Thoracic aorta (tissue), 2 donors: ENCODE measurements at regions not wholly inside any gene's neighbourhood (a gene's known extent, or its start where the extent isn't known, plus 50 kb on each side); places are given as distances from the start of the nearest gene placed in this dataset.

ENCODE experiments used
- ATAC-seq: fragments of 150-250 bp; one replicate; pipeline ENCODE4 v1.8.0; 2017; ENCODE audit warnings: low read depth; ENCODE audit not compliant: insufficient number of reproducible peaks, low FRiP score
- DNase-seq: peaks from one replicate; pipeline ENCODE4 v3.0.0-alpha.2; 2020; ENCODE audit warnings: low spot score
- H3K27ac ChIP-seq, 2 donors: fragments of 200-600 bp; sonication (generic); 1 replicate in 1 of 2; 2 replicates in 1 of 2; pipeline ENCODE4 v1.5.1; 2016; ENCODE audit warnings: mild to moderate bottlenecking in 2 of 2, moderate library complexity in 2 of 2
- H3K27me3 ChIP-seq: fragments of 200-600 bp; sonication (generic); replicated peaks from 2 replicates; pipeline ENCODE4 v1.6.0; 2016; ENCODE audit warnings: mild to moderate bottlenecking; ENCODE audit not compliant: insufficient read depth
- H3K36me3 ChIP-seq: fragments of 200-600 bp; sonication (generic); one replicate; pipeline ENCODE4 v1.5.1; 2016
- H3K4me1 ChIP-seq, 2 donors: fragments of 200-600 bp; sonication (generic); 1 replicate in 1 of 2; 2 replicates in 1 of 2; pipeline versions ENCODE4 v1.5.1 to v1.6.0; 2016; ENCODE audit warnings: low read depth in 2 of 2, mild to moderate bottlenecking in 1 of 2; ENCODE audit not compliant: control insufficient read depth in 1 of 2
- H3K4me3 ChIP-seq: fragments of 200-600 bp; sonication (generic); 2 replicates; pipeline ENCODE4 v1.5.1; 2016; ENCODE audit warnings: mild to moderate bottlenecking
- H3K9me3 ChIP-seq: fragments of 200-600 bp; sonication (generic); 2 replicates; pipeline ENCODE4 v1.5.1; 2016
- TF ChIP-seq, protein P1 (sequence below): fragments of 200-600 bp; sonication (generic); IDR thresholded peaks from one replicate; pipeline ENCODE4 v1.5.1; 2019; ENCODE audit warnings: antibody characterized with exemption

DNA sequence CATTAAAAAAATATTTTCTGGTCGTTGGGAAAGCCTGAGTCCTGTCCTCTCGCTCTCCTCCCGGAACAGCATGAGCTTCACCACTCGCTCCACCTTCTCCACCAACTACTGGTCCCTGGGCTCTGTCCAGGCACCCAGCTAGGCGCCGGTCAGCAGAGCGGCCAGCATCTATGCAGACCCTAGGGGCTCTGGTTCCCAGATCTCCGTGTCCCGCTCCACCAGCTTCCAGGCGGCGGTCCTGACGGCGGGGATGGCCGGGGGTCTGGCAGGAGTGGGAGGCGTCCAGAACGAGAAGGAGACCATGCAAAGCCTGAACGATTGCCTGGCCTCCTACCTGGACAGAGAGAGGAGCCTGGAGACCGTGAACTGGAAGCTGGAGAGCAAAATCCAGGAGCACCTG is 807.2 kb upstream of the NDST4 start:
- Histone ChIP-seq H3K27ac (no peak overlapping the region), H3K36me3 (no peaks in the 10 kb centered on the region), H3K27me3 (no peaks in the 10 kb centered on the region), H3K4me1 (no peaks in the 10 kb centered on the region), H3K9me3 (no peaks in the 10 kb centered on the region), H3K4me3 (no peak overlapping the region)
- TF ChIP-seq, protein P1, sequence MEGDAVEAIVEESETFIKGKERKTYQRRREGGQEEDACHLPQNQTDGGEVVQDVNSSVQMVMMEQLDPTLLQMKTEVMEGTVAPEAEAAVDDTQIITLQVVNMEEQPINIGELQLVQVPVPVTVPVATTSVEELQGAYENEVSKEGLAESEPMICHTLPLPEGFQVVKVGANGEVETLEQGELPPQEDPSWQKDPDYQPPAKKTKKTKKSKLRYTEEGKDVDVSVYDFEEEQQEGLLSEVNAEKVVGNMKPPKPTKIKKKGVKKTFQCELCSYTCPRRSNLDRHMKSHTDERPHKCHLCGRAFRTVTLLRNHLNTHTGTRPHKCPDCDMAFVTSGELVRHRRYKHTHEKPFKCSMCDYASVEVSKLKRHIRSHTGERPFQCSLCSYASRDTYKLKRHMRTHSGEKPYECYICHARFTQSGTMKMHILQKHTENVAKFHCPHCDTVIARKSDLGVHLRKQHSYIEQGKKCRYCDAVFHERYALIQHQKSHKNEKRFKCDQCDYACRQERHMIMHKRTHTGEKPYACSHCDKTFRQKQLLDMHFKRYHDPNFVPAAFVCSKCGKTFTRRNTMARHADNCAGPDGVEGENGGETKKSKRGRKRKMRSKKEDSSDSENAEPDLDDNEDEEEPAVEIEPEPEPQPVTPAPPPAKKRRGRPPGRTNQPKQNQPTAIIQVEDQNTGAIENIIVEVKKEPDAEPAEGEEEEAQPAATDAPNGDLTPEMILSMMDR: no peak
- ATAC-seq: no peak
- DNase-seq: no peak

DNA sequence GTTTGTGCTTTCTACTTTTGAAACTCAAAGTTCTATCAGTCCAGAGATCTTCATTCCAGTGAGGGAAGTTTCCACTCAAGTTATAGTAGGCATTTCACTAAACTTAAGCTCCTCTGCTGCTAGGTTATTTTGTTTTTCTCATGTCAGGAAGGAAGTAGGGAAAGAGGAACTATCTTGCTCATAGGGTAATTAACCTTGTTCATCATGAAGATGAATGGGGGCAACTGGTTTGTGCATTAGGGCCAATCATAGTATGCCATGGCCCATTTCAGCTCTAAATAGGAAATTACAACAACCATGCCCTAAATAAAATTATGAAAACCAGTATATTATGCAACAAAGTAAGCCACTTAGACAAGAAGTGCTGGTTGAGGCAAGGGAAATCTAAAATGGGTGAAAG is 804.7 kb upstream of the NDST4 start:
- Histone ChIP-seq H3K9me3 (no peaks in the 10 kb centered on the region), H3K27me3 (no peaks in the 10 kb centered on the region), H3K36me3 (no peaks in the 10 kb centered on the region), H3K27ac (no peak overlapping the region), H3K4me1 (no peaks in the 10 kb centered on the region), H3K4me3 (no peak overlapping the region)
- ATAC-seq (no peak), DNase-seq (no peak)
- TF ChIP-seq, protein P1: no peak

DNA sequence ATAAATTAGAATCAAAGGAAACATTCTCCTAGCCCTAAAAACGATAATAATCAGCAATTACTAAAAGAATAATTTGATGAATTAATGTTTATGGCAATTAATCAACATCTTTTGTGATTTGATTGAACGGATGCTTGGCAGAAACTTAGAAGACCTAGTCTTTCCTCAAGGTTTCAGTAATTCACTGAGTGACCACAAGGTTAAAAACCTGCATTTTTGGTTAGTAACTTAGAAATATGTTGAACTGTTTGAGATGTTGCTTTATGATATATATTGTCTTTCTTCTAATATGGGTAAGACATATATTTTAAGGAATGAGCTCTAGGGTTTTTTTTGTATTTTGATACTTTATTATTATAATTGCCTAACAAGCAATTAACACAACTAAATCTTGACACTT is 793.0 kb upstream of the NDST4 start:
- no peak overlapping the region for H3K27ac ChIP-seq
- H3K4me3 ChIP-seq: no peak overlapping the region
- no peaks in the 10 kb centered on the region for H3K4me1 ChIP-seq
- DNase-seq: no peak
- no peaks in the 10 kb centered on the region for H3K27me3 ChIP-seq
- ATAC-seq: no peak
- TF ChIP-seq, protein P1: no peak
- no peaks in the 10 kb centered on the region for H3K9me3 ChIP-seq
- no peaks in the 10 kb centered on the region for H3K36me3 ChIP-seq

DNA sequence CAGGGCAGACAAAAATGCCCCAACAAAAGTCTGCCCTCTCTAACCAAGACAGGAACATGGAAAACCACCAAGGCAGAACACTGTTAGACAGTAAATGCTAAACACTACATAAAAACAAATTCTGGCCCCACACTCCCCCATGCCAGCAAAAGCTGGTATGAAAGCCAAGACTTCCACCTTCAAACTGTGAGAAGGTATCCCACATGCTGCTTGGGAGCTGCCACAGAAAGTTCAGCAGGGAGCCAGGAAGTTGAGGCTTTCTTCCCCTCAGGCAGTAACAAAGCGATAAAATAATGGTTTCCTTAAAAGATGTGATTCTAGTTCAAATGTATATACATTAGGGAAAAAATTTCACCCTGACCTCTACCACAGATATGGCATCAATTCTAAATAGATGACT is 770.4 kb upstream of the NDST4 start:
- no peak overlapping the region for H3K27ac ChIP-seq
- H3K27me3 ChIP-seq: no peaks in the 10 kb centered on the region
- no peaks in the 10 kb centered on the region for H3K9me3 ChIP-seq
- H3K4me3 ChIP-seq: no peak overlapping the region
- no peaks in the 10 kb centered on the region for H3K36me3 ChIP-seq
- ATAC-seq (no peak), DNase-seq (no peak)
- no peaks in the 10 kb centered on the region for H3K4me1 ChIP-seq
- TF ChIP-seq, protein P1: no peak

DNA sequence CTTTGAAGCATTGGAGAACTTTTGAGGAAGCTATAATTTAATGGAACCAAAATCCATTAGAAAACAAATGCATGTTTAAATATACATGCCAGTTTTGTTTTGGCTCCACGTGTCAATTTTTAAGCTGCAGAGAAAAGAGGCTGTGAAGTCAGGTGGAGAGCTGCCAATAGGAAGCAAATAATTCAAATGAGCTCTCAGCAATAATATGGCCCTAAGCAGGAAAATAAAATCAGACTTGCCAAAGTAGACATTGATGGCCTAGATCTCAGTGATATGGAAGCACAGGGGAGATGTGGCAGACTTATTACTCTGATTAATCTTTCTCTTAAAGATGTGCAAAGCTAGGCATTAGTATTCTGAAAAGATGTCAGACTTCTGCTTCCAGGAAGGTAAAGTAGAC is 769.8 kb upstream of the NDST4 start:
- H3K27me3 ChIP-seq: no peaks in the 10 kb centered on the region
- no peaks in the 10 kb centered on the region for H3K36me3 ChIP-seq
- no peak overlapping the region for H3K27ac ChIP-seq
- DNase-seq (no peak), ATAC-seq (no peak)
- no peaks in the 10 kb centered on the region for H3K4me1 ChIP-seq
- TF ChIP-seq, protein P1: no peak
- no peak overlapping the region for H3K4me3 ChIP-seq
- H3K9me3 ChIP-seq: no peaks in the 10 kb centered on the region
